IMR-90 (cell line): ENCODE measurements at regions not wholly inside any gene's neighbourhood (a gene's known extent, or its start where the extent isn't known, plus 50 kb on each side); places are given as distances from the start of the nearest gene placed in this dataset.

Source experiments
- BHLHE40 ChIP-seq: fragments of 150-350 bp; IDR thresholded peaks from 2 replicates; pipeline ENCODE4 v1.6.1; 2016; ENCODE audit warnings: mild to moderate bottlenecking, low read depth, low read length
- CEBPB ChIP-seq: IDR thresholded peaks from 2 replicates; pipeline ENCODE4 v1.6.1; 2012; ENCODE audit warnings: low read depth, low read length, improper control_type of control experiment
- CHD1 ChIP-seq: IDR thresholded peaks from 2 replicates; pipeline ENCODE4 v1.6.1; 2012; ENCODE audit warnings: low read depth, low read length, improper control_type of control experiment
- CTCF ChIP-seq: conservative IDR thresholded peaks from 2 replicates; pipeline ENCODE4 v1.5.1; 2012; ENCODE audit warnings: mild to moderate bottlenecking, low read depth, low read length, improper control_type of control experiment
- FOS ChIP-seq: fragments of 150-350 bp; IDR thresholded peaks from 2 replicates; pipeline ENCODE4 v1.6.1; 2016; ENCODE audit warnings: low read depth, low read length
- RAD21 ChIP-seq: IDR thresholded peaks from 2 replicates; pipeline ENCODE4 v1.6.1; 2012; ENCODE audit warnings: low read length, improper control_type of control experiment
- RCOR1 ChIP-seq: IDR thresholded peaks from 2 replicates; pipeline ENCODE4 v1.6.1; 2012; ENCODE audit warnings: mild to moderate bottlenecking, low read length, improper control_type of control experiment; ENCODE audit not compliant: insufficient replicate concordance

GRCh38 chr16:86317813-86318650 lies 192.3 kb upstream of the FOXF1 start (continued):
- TF ChIP-seq CTCF (no peak), CEBPB (no peak), RCOR1 (no peak), FOS (no peak), CHD1 (no peak), BHLHE40 (no peak), RAD21 (no peak)
